ENCODE measurements at regions not wholly inside any gene's neighbourhood (a gene's known extent, or its start where the extent isn't known, plus 50 kb on each side); places are given as distances from the start of the nearest gene placed in this dataset.

DNA sequence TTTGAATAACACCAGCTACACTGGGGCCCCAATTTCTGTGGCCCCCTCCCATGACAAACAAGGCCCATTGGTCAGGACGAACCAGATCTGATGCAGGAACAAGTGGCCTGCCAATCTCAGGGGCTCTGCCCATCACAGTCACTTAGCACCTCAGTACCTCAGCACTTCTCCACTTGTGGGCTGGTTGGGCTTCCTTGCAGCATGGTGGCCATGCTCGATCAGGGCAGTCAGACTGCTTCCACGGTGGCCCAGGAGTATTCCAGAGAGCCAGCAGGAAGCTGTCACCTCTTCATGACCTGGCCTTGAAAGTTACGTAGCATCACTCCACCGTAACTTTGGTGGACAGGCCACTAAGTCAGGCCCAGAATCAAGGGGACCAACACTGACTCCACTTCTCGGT lies 206.5 kb downstream of the AUH start:
- DNase-seq (ENCODE audit: low read depth, low spot score) = no peak
- no TSS peak for BruUV-seq (replicated peaks)
- H3K36me3 ChIP-seq (ENCODE audit: control insufficient read depth in 2 of 2, extremely low read depth in 1 of 2, insufficient read depth in 2 of 2, low read length in 2 of 2) = no peaks in the 10 kb centered on the region
- no peak overlapping the region for H3K27ac ChIP-seq (ENCODE audit: insufficient read depth, low read depth, low read length)
- no peak overlapping the region for H3K4me2 ChIP-seq (ENCODE audit: insufficient read depth, low read length)
- no peaks in the 10 kb centered on the region for H3K79me2 ChIP-seq (ENCODE audit: control insufficient read depth, insufficient read depth, low read length)
- dilution Hi-C loops (cut with MboI; ENCODE audit: extremely low pct_ligation_motif_present, low sequenced_read_pairs) (no loop called here), intact Hi-C loops (cut with micrococcal nuclease) (no loop called here)
- ChIA-PET CTCF (no interaction called here), POLR2A (no interaction called here)
- no peak overlapping the region for H3K9ac ChIP-seq (replicated peaks; ENCODE audit: extremely low read depth, insufficient read depth, low read length)
- H3K4me1 ChIP-seq (ENCODE audit: control insufficient read depth, extremely low read depth, insufficient read depth, low read length) = no peaks in the 10 kb centered on the region
- no peaks in the 10 kb centered on the region for H3K9me1 ChIP-seq (replicated peaks; ENCODE audit: control insufficient read depth, extremely low read depth, insufficient read depth, low read length)
- H3K9me3 ChIP-seq (replicated peaks; ENCODE audit: control insufficient read depth, insufficient read depth, low read length) = no peaks in the 10 kb centered on the region
- TF ChIP-seq POLR2A (IDR thresholded peaks at IDR 0.05; ENCODE audit: low read depth, low read length) (no peak), POLR2AphosphoS5 (IDR thresholded peaks at IDR 0.05; ENCODE audit: insufficient read depth, low read depth, low read length) (no peak), FOS (IDR thresholded peaks at IDR 0.05; ENCODE audit: borderline replicate concordance, insufficient read depth, low read length) (no peak), MYC (IDR thresholded peaks at IDR 0.05; ENCODE audit: low read depth, low read length) (no peak), EZH2 (IDR thresholded peaks at IDR 0.05; ENCODE audit: borderline replicate concordance, low read depth, low read length, severe bottlenecking) (no peak), JUN (IDR thresholded peaks at IDR 0.05; ENCODE audit: borderline replicate concordance, insufficient read depth, insufficient read length, low read depth) (no peak), GATA2 (IDR thresholded peaks at IDR 0.05; ENCODE audit: insufficient read depth, insufficient read length, low read depth, low read length) (no peak)
- TF ChIP-seq, protein P1, sequence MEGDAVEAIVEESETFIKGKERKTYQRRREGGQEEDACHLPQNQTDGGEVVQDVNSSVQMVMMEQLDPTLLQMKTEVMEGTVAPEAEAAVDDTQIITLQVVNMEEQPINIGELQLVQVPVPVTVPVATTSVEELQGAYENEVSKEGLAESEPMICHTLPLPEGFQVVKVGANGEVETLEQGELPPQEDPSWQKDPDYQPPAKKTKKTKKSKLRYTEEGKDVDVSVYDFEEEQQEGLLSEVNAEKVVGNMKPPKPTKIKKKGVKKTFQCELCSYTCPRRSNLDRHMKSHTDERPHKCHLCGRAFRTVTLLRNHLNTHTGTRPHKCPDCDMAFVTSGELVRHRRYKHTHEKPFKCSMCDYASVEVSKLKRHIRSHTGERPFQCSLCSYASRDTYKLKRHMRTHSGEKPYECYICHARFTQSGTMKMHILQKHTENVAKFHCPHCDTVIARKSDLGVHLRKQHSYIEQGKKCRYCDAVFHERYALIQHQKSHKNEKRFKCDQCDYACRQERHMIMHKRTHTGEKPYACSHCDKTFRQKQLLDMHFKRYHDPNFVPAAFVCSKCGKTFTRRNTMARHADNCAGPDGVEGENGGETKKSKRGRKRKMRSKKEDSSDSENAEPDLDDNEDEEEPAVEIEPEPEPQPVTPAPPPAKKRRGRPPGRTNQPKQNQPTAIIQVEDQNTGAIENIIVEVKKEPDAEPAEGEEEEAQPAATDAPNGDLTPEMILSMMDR (IDR thresholded peaks at IDR 0.05; ENCODE audit: extremely low read depth in 1 of 2, insufficient read depth in 1 of 2, low read depth in 1 of 2, low read length in 2 of 2) = no peak
- TF ChIP-seq, protein P2, sequence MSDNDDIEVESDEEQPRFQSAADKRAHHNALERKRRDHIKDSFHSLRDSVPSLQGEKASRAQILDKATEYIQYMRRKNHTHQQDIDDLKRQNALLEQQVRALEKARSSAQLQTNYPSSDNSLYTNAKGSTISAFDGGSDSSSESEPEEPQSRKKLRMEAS (IDR thresholded peaks at IDR 0.05; ENCODE audit: insufficient read depth, insufficient read length) = no peak
- no peak for FAIRE-seq
- H3K27me3 ChIP-seq (ENCODE audit: control insufficient read depth in 2 of 2, insufficient read depth in 2 of 2, low read length in 2 of 2) = no peaks in the 10 kb centered on the region
- no peaks in the 10 kb centered on the region for H4K20me1 ChIP-seq (replicated peaks; ENCODE audit: control insufficient read depth, extremely low read depth, insufficient read depth, low read length)
- no peak overlapping the region for H3K4me3 ChIP-seq (replicated peaks in 1 of 3; ENCODE audit: insufficient read depth in 1 of 3, low read depth in 1 of 3, low read length in 3 of 3)
- no peak overlapping the region for H2AFZ ChIP-seq (ENCODE audit: low read depth, low read length)
